Smooth muscle cell (in vitro differentiated cells): ENCODE measurements at regions not wholly inside any gene's neighbourhood (a gene's known extent, or its start where the extent isn't known, plus 50 kb on each side); places are given as distances from the start of the nearest gene placed in this dataset.

Experiments used
- DNase-seq: peaks from one replicate; lab custom pipeline; 2025; ENCODE audit not compliant: unreplicated experiment; lab: John Stamatoyannopoulos, UW
- H2AFZ ChIP-seq: fragments of 200-600 bp; sonication (generic); 2 replicates; pipeline ENCODE4 v1.6.0; 2016; ENCODE audit warnings: antibody characterized with exemption, low read depth, mild to moderate bottlenecking
- H3F3A ChIP-seq: fragments of 200-600 bp; sonication (generic); 2 replicates; pipeline ENCODE4 v1.6.0; 2017; ENCODE audit warnings: antibody characterized with exemption, low read depth
- H3K27ac ChIP-seq: fragments of 200-600 bp; sonication (generic); 2 replicates; pipeline ENCODE4 v1.5.1; 2016; ENCODE audit warnings: low read depth, mild to moderate bottlenecking
- H3K27me3 ChIP-seq: fragments of 200-600 bp; sonication (generic); 2 replicates; pipeline ENCODE4 v1.6.1; 2016; ENCODE audit warnings: low read depth, mild to moderate bottlenecking
- H3K36me3 ChIP-seq: fragments of 200-600 bp; sonication (generic); 2 replicates; pipeline ENCODE4 v1.5.1; 2016; ENCODE audit warnings: low read depth
- H3K4me1 ChIP-seq: fragments of 200-600 bp; sonication (generic); 2 replicates; pipeline ENCODE4 v1.5.1; 2016; ENCODE audit warnings: low read depth
- H3K4me2 ChIP-seq: fragments of 200-600 bp; sonication (generic); 2 replicates; pipeline ENCODE4 v1.6.0; 2016; ENCODE audit warnings: mild to moderate bottlenecking
- H3K4me3 ChIP-seq: fragments of 200-600 bp; sonication (generic); 2 replicates; pipeline ENCODE4 v1.5.1; 2016; ENCODE audit warnings: mild to moderate bottlenecking
- H3K79me2 ChIP-seq: fragments of 200-600 bp; sonication (generic); 2 replicates; pipeline ENCODE4 v1.6.0; 2016; ENCODE audit warnings: low read depth, mild to moderate bottlenecking
- H3K9ac ChIP-seq: fragments of 200-600 bp; sonication (generic); 2 replicates; pipeline ENCODE4 v1.6.0; 2016; ENCODE audit warnings: low read depth
- H3K9me3 ChIP-seq: fragments of 200-600 bp; sonication (generic); replicated peaks from 2 replicates; pipeline ENCODE4 v1.5.1; 2016; ENCODE audit warnings: low read depth
- H4K20me1 ChIP-seq: fragments of 200-600 bp; sonication (generic); 2 replicates; pipeline ENCODE4 v1.6.0; 2016; ENCODE audit warnings: low read depth
- WGBS: methylation state at CpG from one replicate; pipeline ENCODE4 v1.1.7; 2016; ENCODE audit warnings: low lambda C conversion rate; 5-methylcytosine and 5-hydroxymethylcytosine counted together
- TF ChIP-seq, protein P1 (sequence below): fragments of 200-600 bp; sonication (generic); IDR thresholded peaks from 2 replicates; pipeline ENCODE4 v1.5.1; 2017; ENCODE audit warnings: borderline replicate concordance, mild to moderate bottlenecking, antibody characterized with exemption; ENCODE audit not compliant: insufficient read depth, poor library complexity, severe bottlenecking

DNA sequence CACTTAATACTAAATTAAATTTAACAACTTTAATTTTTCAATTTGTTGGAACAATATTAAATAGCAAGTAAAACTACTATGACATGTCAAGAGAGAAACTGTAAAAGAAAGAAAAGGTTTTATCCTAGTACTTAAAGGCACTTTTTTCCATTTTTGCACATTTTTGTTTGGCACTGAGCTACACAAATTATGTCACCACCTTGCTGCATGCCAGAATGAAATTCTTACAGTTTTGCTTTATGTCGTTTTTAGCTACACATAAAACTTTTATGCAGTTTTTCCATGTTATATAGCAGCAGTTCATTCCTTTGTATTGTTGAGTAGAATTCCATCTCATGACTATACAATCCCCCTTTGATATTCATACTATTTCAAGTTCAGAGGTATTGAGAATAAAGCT is 99.1 kb upstream of the RXFP1 start:
- H3F3A ChIP-seq = no peaks in the 10 kb centered on the region
- H4K20me1 ChIP-seq = no peaks in the 10 kb centered on the region
- 45% methylated on average over 1 of the region's 1 CpG for WGBS
- H3K9me3 ChIP-seq = no peaks in the 10 kb centered on the region
- no peaks in the 10 kb centered on the region for H3K4me1 ChIP-seq
- H3K79me2 ChIP-seq = no peaks in the 10 kb centered on the region
- no peak overlapping the region for H3K27ac ChIP-seq
- no peak overlapping the region for H3K4me2 ChIP-seq
- H2AFZ ChIP-seq = no peak overlapping the region
- TF ChIP-seq, protein P1, sequence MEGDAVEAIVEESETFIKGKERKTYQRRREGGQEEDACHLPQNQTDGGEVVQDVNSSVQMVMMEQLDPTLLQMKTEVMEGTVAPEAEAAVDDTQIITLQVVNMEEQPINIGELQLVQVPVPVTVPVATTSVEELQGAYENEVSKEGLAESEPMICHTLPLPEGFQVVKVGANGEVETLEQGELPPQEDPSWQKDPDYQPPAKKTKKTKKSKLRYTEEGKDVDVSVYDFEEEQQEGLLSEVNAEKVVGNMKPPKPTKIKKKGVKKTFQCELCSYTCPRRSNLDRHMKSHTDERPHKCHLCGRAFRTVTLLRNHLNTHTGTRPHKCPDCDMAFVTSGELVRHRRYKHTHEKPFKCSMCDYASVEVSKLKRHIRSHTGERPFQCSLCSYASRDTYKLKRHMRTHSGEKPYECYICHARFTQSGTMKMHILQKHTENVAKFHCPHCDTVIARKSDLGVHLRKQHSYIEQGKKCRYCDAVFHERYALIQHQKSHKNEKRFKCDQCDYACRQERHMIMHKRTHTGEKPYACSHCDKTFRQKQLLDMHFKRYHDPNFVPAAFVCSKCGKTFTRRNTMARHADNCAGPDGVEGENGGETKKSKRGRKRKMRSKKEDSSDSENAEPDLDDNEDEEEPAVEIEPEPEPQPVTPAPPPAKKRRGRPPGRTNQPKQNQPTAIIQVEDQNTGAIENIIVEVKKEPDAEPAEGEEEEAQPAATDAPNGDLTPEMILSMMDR = no peak
- no peaks in the 10 kb centered on the region for H3K36me3 ChIP-seq
- no peak overlapping the region for H3K4me3 ChIP-seq
- no peak overlapping the region for H3K9ac ChIP-seq
- H3K27me3 ChIP-seq = no peaks in the 10 kb centered on the region
- no peak for DNase-seq

DNA sequence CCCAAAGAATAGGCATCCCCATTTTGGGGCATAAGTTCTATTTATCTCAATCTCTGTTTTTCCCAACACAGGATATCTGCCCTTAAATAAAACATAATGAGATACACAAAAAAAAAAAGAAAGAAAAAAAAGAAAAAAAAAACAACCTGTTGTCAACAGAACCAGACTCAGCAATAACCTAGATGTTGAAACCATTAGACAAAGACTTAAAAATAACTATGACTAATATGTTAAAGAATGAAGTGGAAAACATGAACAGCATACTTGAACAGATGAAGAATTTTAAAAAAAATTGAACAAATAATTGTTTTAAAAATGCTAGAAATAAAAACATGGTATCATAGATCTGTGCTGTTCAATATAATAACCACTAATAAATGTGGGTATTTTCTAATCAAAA is 93.4 kb upstream of the RXFP1 start:
- Histone ChIP-seq H3F3A (no peaks in the 10 kb centered on the region), H3K79me2 (no peaks in the 10 kb centered on the region), H2AFZ (no peak overlapping the region), H3K9me3 (no peaks in the 10 kb centered on the region), H3K27ac (peak overlapping the region; percentile 31), H4K20me1 (no peaks in the 10 kb centered on the region), H3K27me3 (no peaks in the 10 kb centered on the region), H3K9ac (no peak overlapping the region), H3K4me2 (no peak overlapping the region), H3K4me3 (no peak overlapping the region), H3K36me3 (no peaks in the 10 kb centered on the region), H3K4me1 (no peaks in the 10 kb centered on the region)
- no peak for DNase-seq
- TF ChIP-seq, protein P1 = no peak

DNA sequence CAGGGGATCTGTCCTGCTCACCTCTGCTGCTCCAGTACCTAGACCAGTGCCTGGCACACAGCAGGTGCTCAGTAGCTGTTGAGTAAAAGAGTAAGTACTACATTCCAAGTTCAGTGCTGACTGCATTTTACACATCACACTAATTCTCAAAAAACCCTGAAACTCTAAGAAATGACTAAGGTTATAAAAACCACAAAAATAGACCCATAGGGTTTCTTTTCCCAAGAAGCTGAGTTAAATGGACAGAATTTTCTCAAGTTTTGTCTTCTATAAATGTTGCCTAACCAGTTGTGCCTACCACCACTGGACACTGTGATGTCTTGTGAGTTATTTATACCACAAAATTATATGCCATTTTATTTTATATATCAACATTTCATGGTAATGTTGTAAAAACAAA is 78.9 kb upstream of the RXFP1 start:
- H3K36me3 ChIP-seq = no peaks in the 10 kb centered on the region
- no peaks in the 10 kb centered on the region for H3F3A ChIP-seq
- peaks cover 6% of the 10 kb centered on the region for H3K27me3 ChIP-seq
- H3K79me2 ChIP-seq = no peaks in the 10 kb centered on the region
- TF ChIP-seq, protein P1 = no peak
- no peak overlapping the region for H3K4me3 ChIP-seq
- no peaks in the 10 kb centered on the region for H3K4me1 ChIP-seq
- no peak overlapping the region for H3K27ac ChIP-seq
- no peak overlapping the region for H2AFZ ChIP-seq
- H3K4me2 ChIP-seq = no peak overlapping the region
- no peak for DNase-seq
- no peaks in the 10 kb centered on the region for H3K9me3 ChIP-seq
- H3K9ac ChIP-seq = no peak overlapping the region
- H4K20me1 ChIP-seq = no peaks in the 10 kb centered on the region

DNA sequence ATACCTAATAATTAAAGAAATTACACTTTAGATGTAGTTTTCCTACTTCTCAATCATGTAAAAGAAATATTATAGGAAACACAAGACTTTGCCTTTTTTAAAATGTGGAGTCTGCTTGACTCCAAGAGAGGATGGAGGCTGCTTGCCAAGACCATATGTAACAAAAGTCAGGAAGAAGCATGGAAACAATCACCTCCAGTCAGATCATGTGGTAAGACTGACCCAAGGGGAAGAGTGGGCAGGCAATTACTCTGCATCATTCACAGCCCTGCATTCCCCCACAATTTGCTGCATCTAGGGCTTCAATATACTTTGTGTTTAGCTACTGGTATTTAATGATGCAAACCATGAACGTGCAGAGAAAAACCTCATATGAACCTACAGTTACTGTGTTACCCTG is 78.0 kb upstream of the RXFP1 start:
- WGBS = 88% methylated on average over 1 of the region's 1 CpG
- TF ChIP-seq, protein P1 = no peak

More for the DNA sequence above, 78.0 kb upstream of the RXFP1 start:
- no peaks in the 10 kb centered on the region for H3K79me2 ChIP-seq
- no peak overlapping the region for H3K4me3 ChIP-seq
- no peak for DNase-seq
- no peaks in the 10 kb centered on the region for H3K36me3 ChIP-seq
- H3K27me3 ChIP-seq = peaks cover 6% of the 10 kb centered on the region
- H3K9ac ChIP-seq = no peak overlapping the region
- H2AFZ ChIP-seq = no peak overlapping the region
- no peak overlapping the region for H3K27ac ChIP-seq
- H4K20me1 ChIP-seq = no peaks in the 10 kb centered on the region
- H3K4me2 ChIP-seq = no peak overlapping the region
- H3K4me1 ChIP-seq = no peaks in the 10 kb centered on the region
- H3F3A ChIP-seq = no peaks in the 10 kb centered on the region
- no peaks in the 10 kb centered on the region for H3K9me3 ChIP-seq
